ENCODE measurements at regions not wholly inside any gene's neighbourhood (a gene's known extent, or its start where the extent isn't known, plus 50 kb on each side); places are given as distances from the start of the nearest gene placed in this dataset.

- Histone ChIP-seq H3K4me1 (no peaks in the 10 kb centered on the region), H3K36me3 (no peaks in the 10 kb centered on the region), H3K9me3 (no peaks in the 10 kb centered on the region), H3K27ac (no peak overlapping the region), H3K27me3 (no peaks in the 10 kb centered on the region), H3K4me3 (no peak overlapping the region)
- intact Hi-C loops (cut with DNase I; ENCODE audit: low total_unique reads), result no loop called here
- TF ChIP-seq CTCF (IDR thresholded peaks at IDR 0.05), result no peak
- no peak for TF ChIP-seq POLR2A (IDR thresholded peaks at IDR 0.05)
- DNase-seq, result no peak
These were observed 428.6 kb downstream of the PSAT1 start for GRCh38 chr9:78725503-78725902.

DNA sequence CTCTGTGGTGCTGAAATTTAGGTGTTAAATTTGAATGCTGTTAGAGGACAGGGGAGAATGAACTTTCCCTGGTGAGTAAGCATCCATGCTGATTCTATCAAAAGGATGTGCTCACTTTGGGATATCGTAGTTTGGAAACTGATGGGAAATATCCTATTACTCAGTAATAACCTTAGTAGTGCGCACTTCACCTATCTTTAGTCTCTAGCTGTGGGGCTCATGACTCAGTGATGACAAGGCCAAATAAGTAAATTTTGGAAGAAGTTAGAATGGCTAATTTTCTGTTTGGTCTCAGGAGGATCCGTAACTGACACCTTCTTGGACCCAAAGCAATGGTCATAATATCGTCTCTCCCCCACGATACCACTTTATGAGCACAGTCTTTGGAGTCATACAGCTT lies 448.4 kb downstream of the PSAT1 start:
- Histone ChIP-seq H3K4me1 (no peaks in the 10 kb centered on the region), H3K27ac (no peak overlapping the region), H3K9me3 (no peaks in the 10 kb centered on the region), H3K36me3 (no peaks in the 10 kb centered on the region), H3K4me3 (no peak overlapping the region), H3K27me3 (no peaks in the 10 kb centered on the region)
- TF ChIP-seq CTCF (IDR thresholded peaks at IDR 0.05) (no peak), POLR2A (IDR thresholded peaks at IDR 0.05) (no peak)
- intact Hi-C loops (cut with DNase I; ENCODE audit: low total_unique reads), result no loop called here
- DNase-seq, result no peak

DNA sequence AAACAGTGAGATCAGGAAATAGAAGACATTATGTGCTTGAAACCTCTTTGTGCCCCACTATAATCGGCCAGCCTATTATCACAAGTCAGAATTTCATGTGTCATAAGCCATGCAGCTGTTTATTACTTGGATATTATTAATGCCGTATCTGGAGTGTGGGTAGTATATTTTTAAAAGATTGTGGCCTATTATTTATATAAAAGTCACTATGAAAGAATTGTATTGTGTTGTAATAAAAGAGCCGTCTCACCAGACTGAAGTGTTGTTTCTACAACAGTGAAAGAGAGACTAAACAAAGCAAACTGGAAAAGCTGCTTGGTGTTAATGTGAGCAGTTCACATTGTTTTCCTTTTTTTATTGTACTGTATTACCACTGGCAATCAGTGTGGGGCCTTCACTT lies 449.1 kb downstream of the PSAT1 start:
- no peak overlapping the region for H3K4me3 ChIP-seq
- H3K4me1 ChIP-seq, result no peaks in the 10 kb centered on the region
- no peaks in the 10 kb centered on the region for H3K9me3 ChIP-seq
- TF ChIP-seq POLR2A (IDR thresholded peaks at IDR 0.05), result no peak
- TF ChIP-seq CTCF (IDR thresholded peaks at IDR 0.05), result no peak
- no peaks in the 10 kb centered on the region for H3K36me3 ChIP-seq
- H3K27me3 ChIP-seq, result no peaks in the 10 kb centered on the region
- intact Hi-C loops (cut with DNase I; ENCODE audit: low total_unique reads), result no loop called here
- DNase-seq, result no peak
- no peak overlapping the region for H3K27ac ChIP-seq

DNA sequence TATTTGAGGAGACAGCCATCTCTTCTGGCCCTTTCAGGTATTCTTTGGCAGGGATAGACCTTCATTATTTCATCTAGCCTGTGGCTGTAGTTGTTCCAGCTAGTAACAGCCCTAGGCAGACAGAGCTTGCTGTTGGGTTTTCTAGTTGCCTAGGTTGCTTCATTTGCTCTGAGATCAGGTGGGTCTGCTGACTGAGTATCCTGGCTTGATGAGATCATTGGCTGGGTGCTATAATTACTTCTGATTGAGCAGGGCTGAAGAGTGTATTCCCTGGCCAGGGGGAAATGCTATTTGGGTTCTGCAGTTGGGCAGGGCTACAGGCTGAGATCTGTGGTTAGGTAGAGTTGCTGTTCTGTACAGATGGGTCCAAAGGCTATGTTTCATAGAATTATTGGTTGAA lies 456.1 kb downstream of the PSAT1 start:
- no peak for TF ChIP-seq POLR2A (IDR thresholded peaks at IDR 0.05)
- TF ChIP-seq CTCF (IDR thresholded peaks at IDR 0.05), result no peak
- no peaks in the 10 kb centered on the region for H3K36me3 ChIP-seq
- H3K4me3 ChIP-seq, result no peak overlapping the region
- no peaks in the 10 kb centered on the region for H3K27me3 ChIP-seq
- no peak for DNase-seq
- no peak overlapping the region for H3K27ac ChIP-seq
- intact Hi-C loops (cut with DNase I; ENCODE audit: low total_unique reads), result no loop called here
- H3K4me1 ChIP-seq, result no peaks in the 10 kb centered on the region
- H3K9me3 ChIP-seq, result no peaks in the 10 kb centered on the region

- H3K9me3 ChIP-seq, result no peaks in the 10 kb centered on the region
- no peak overlapping the region for H3K4me3 ChIP-seq
- no peak overlapping the region for H3K27ac ChIP-seq
- no peaks in the 10 kb centered on the region for H3K36me3 ChIP-seq
- intact Hi-C loops (cut with DNase I; ENCODE audit: low total_unique reads), result no loop called here
- no peak for DNase-seq
- no peak for TF ChIP-seq CTCF (IDR thresholded peaks at IDR 0.05)
- no peak for TF ChIP-seq POLR2A (IDR thresholded peaks at IDR 0.05)
- H3K4me1 ChIP-seq, result no peaks in the 10 kb centered on the region
- no peaks in the 10 kb centered on the region for H3K27me3 ChIP-seq
These were observed 460.0 kb downstream of the PSAT1 start for GRCh38 chr9:78756813-78757510.

Measured in uterus (tissue), 3 donors.